ENCODE measurements at regions not wholly inside any gene's neighbourhood (a gene's known extent, or its start where the extent isn't known, plus 50 kb on each side); places are given as distances from the start of the nearest gene placed in this dataset.

DNA sequence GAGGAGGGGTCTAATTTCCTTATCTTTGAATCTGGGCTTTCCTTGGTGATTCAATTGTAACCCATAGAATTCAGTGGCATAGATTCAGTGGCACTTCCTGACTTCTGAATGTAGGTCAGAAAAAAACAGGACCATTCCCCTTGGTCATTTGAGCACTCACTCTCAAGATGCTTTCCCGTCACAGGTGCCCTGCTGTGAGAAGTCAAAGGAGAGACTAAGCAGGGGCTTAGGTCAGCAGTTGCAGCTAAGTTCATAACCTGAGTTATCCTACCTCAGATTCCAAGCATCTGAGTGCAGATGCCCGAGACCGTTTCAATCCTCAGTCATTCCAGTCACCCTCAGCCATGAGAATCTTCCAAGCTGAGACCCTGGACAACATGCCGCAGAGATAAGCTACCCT, 506.6 kb downstream of the FRK start:
- Histone ChIP-seq H3K4me3 (no peak overlapping the region), H3K27ac (no peak overlapping the region), H3K4me2 (no peak overlapping the region), H3K9me3 (no peaks in the 10 kb centered on the region), H3K4me1 (no peaks in the 10 kb centered on the region)
- FAIRE-seq = no peak
- ChIA-PET CTCF (no interaction called here), POLR2A (no interaction called here)
- WGBS (ENCODE audit: missing lambda C conversion rate) = 4% methylated on average over 4 of the region's 4 CpGs
- ATAC-seq = no peak
- TF ChIP-seq HDAC2 (IDR thresholded peaks at IDR 0.05) (no peak), BHLHE40 (IDR thresholded peaks at IDR 0.05; ENCODE audit: low read depth, low read length) (no peak), FOXS1 (CRISPR knock-in tag; IDR thresholded peaks at IDR 0.05) (no peak), POLR2AphosphoS2 (conservative IDR thresholded peaks at IDR 0.05; ENCODE audit: low read length) (no peak), JUNB (IDR thresholded peaks at IDR 0.05) (no peak), HOXB13 (CRISPR knock-in tag; IDR thresholded peaks at IDR 0.05; ENCODE audit: low read depth) (no peak), ESRRA (IDR thresholded peaks at IDR 0.05; ENCODE audit: borderline replicate concordance, low read length) (no peak)
- TF ChIP-seq, protein P1, sequence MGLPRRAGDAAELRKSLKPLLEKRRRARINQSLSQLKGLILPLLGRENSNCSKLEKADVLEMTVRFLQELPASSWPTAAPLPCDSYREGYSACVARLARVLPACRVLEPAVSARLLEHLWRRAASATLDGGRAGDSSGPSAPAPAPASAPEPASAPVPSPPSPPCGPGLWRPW (IDR thresholded peaks at IDR 0.05) = no peak
- TF ChIP-seq, protein P2, sequence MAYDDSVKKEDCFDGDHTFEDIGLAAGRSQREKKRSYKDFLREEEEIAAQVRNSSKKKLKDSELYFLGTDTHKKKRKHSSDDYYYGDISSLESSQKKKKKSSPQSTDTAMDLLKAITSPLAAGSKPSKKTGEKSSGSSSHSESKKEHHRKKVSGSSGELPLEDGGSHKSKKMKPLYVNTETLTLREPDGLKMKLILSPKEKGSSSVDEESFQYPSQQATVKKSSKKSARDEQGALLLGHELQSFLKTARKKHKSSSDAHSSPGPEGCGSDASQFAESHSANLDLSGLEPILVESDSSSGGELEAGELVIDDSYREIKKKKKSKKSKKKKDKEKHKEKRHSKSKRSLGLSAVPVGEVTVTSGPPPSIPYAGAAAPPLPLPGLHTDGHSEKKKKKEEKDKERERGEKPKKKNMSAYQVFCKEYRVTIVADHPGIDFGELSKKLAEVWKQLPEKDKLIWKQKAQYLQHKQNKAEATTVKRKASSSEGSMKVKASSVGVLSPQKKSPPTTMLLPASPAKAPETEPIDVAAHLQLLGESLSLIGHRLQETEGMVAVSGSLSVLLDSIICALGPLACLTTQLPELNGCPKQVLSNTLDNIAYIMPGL (CRISPR knock-in tag; IDR thresholded peaks at IDR 0.05; ENCODE audit: borderline replicate concordance) = no peak
- TF ChIP-seq, protein P3, sequence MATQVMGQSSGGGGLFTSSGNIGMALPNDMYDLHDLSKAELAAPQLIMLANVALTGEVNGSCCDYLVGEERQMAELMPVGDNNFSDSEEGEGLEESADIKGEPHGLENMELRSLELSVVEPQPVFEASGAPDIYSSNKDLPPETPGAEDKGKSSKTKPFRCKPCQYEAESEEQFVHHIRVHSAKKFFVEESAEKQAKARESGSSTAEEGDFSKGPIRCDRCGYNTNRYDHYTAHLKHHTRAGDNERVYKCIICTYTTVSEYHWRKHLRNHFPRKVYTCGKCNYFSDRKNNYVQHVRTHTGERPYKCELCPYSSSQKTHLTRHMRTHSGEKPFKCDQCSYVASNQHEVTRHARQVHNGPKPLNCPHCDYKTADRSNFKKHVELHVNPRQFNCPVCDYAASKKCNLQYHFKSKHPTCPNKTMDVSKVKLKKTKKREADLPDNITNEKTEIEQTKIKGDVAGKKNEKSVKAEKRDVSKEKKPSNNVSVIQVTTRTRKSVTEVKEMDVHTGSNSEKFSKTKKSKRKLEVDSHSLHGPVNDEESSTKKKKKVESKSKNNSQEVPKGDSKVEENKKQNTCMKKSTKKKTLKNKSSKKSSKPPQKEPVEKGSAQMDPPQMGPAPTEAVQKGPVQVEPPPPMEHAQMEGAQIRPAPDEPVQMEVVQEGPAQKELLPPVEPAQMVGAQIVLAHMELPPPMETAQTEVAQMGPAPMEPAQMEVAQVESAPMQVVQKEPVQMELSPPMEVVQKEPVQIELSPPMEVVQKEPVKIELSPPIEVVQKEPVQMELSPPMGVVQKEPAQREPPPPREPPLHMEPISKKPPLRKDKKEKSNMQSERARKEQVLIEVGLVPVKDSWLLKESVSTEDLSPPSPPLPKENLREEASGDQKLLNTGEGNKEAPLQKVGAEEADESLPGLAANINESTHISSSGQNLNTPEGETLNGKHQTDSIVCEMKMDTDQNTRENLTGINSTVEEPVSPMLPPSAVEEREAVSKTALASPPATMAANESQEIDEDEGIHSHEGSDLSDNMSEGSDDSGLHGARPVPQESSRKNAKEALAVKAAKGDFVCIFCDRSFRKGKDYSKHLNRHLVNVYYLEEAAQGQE (IDR thresholded peaks at IDR 0.05) = no peak
- TF ChIP-seq, protein P4, sequence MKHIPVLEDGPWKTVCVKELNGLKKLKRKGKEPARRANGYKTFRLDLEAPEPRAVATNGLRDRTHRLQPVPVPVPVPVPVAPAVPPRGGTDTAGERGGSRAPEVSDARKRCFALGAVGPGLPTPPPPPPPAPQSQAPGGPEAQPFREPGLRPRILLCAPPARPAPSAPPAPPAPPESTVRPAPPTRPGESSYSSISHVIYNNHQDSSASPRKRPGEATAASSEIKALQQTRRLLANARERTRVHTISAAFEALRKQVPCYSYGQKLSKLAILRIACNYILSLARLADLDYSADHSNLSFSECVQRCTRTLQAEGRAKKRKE (CRISPR knock-in tag; IDR thresholded peaks at IDR 0.05; ENCODE audit: low read depth) = no peak
- TF ChIP-seq, protein P5, sequence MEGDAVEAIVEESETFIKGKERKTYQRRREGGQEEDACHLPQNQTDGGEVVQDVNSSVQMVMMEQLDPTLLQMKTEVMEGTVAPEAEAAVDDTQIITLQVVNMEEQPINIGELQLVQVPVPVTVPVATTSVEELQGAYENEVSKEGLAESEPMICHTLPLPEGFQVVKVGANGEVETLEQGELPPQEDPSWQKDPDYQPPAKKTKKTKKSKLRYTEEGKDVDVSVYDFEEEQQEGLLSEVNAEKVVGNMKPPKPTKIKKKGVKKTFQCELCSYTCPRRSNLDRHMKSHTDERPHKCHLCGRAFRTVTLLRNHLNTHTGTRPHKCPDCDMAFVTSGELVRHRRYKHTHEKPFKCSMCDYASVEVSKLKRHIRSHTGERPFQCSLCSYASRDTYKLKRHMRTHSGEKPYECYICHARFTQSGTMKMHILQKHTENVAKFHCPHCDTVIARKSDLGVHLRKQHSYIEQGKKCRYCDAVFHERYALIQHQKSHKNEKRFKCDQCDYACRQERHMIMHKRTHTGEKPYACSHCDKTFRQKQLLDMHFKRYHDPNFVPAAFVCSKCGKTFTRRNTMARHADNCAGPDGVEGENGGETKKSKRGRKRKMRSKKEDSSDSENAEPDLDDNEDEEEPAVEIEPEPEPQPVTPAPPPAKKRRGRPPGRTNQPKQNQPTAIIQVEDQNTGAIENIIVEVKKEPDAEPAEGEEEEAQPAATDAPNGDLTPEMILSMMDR (IDR thresholded peaks at IDR 0.05) = no peak
- DNase-seq (ENCODE audit: low read depth in 1 of 2, low spot score in 1 of 2) = no peak

DNA sequence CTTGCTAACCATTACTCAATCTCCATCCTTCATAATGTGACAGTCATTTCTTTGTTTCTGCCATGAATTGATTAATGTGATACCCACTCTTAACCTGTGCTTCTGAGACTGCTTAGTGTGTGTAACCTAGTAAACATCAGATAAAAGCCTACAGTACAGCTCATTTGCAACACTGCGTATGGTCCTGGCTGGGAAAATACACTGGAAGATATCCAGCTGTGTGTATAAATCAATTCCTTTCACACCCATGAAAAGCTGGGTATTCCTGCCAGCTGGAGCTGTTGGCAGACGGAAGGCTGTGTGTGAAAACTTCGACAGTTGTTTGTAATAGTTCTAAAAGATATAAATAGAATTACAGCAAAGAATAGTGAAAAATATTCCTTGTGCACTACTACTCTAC, 509.2 kb downstream of the FRK start:
- FAIRE-seq (no peak), ATAC-seq (no peak), DNase-seq (ENCODE audit: low read depth in 1 of 2, low spot score in 1 of 2) (no peak)
- Histone ChIP-seq H3K4me2 (no peak overlapping the region), H3K4me1 (no peaks in the 10 kb centered on the region), H3K27ac (no peak overlapping the region), H3K9me3 (no peaks in the 10 kb centered on the region), H3K4me3 (no peak overlapping the region)
- WGBS (ENCODE audit: missing lambda C conversion rate) = 14% methylated on average over 3 of the region's 3 CpGs
- POLR2A ChIA-PET = no interaction called here
- CTCF ChIA-PET = no interaction called here
- TF ChIP-seq CBX8 (IDR thresholded peaks at IDR 0.05) (no peak), BHLHE40 (IDR thresholded peaks at IDR 0.05; ENCODE audit: low read depth, low read length) (no peak), POLR2A (IDR thresholded peaks at IDR 0.05; ENCODE audit: low read length) (no peak), JUNB (IDR thresholded peaks at IDR 0.05) (no peak), HOXB5 (CRISPR knock-in tag; IDR thresholded peaks at IDR 0.05) (no peak), ZSCAN20 (CRISPR knock-in tag; IDR thresholded peaks at IDR 0.05) (no peak), FOSL2 (IDR thresholded peaks at IDR 0.05) (no peak), FOSL2 (CRISPR knock-in tag; IDR thresholded peaks at IDR 0.05) (no peak), EP300 (IDR thresholded peaks at IDR 0.05) (no peak), CEBPB (IDR thresholded peaks at IDR 0.05) (no peak), FOXS1 (CRISPR knock-in tag; IDR thresholded peaks at IDR 0.05) (no peak), ZC3H11A (IDR thresholded peaks at IDR 0.05) (no peak), RFX5 (IDR thresholded peaks at IDR 0.05) (no peak), ESRRA (IDR thresholded peaks at IDR 0.05; ENCODE audit: borderline replicate concordance, low read length) (no peak), RAD21 (conservative IDR thresholded peaks at IDR 0.05 in 1 of 2, IDR thresholded peaks at IDR 0.05 in 1 of 2) (no peak), EHF (CRISPR knock-in tag; IDR thresholded peaks at IDR 0.05) (no peak)
- TF ChIP-seq, protein P3 (IDR thresholded peaks at IDR 0.05) = no peak
- TF ChIP-seq, protein P2 (CRISPR knock-in tag; IDR thresholded peaks at IDR 0.05; ENCODE audit: borderline replicate concordance) = no peak
